Testis (tissue), 2 donors: ENCODE measurements at regions not wholly inside any gene's neighbourhood (a gene's known extent, or its start where the extent isn't known, plus 50 kb on each side); places are given as distances from the start of the nearest gene placed in this dataset.

Experiments used
- POLR2A ChIP-seq: fragments of 450-650 bp; IDR thresholded peaks from one replicate; pipeline ENCODE4 v1.6.1; 2017; ENCODE audit warnings: antibody characterized with exemption, mild to moderate bottlenecking, moderate library complexity
- TF ChIP-seq, protein P1 (sequence below), 3 experiments: fragments of 450-650 bp in 2 of 3; fragments of 200-600 bp in 1 of 3; sonication (generic) in 1 of 3; IDR thresholded peaks; one replicate each; pipeline ENCODE4 v1.5.1; 2016 to 2019; ENCODE audit warnings: antibody characterized with exemption in 3 of 3, mild to moderate bottlenecking in 2 of 3, moderate library complexity in 1 of 3

DNA sequence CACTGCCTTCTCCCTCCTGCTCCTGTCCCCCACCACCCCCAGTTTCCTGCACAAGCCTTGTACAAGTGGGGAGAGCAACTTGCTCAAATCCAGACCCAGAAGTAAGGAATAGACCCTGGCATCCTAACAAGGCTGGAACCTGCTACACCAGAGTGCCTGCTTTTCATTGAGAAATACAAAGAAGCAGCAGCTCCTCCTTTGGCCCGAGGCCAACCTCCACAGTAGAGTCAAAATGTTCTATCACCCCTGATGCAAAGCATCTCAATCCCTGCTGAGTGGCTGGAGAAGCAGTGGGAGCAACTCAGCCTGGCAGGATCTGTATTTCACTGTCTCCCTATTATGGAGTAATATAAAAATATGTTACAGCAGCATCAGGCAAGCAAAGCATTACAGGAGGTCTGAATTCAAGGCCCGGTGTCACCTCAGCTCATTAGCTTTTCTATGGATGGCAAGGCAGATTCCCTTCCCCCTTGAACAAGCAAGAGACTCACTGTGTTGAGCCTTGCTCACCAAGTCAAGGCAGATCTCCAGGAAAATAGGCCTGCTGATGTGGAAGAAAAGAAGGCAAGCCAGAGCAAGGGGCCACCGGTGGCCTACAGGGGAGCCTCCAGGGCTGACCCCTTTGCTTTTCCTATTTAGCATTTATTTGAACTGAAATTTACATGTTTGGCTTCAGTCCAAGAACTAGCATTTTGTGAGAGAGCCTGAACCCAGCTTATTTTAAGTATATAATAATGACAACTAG is 186.3 kb upstream of the EGLN3 start:
- TF ChIP-seq, protein P1, sequence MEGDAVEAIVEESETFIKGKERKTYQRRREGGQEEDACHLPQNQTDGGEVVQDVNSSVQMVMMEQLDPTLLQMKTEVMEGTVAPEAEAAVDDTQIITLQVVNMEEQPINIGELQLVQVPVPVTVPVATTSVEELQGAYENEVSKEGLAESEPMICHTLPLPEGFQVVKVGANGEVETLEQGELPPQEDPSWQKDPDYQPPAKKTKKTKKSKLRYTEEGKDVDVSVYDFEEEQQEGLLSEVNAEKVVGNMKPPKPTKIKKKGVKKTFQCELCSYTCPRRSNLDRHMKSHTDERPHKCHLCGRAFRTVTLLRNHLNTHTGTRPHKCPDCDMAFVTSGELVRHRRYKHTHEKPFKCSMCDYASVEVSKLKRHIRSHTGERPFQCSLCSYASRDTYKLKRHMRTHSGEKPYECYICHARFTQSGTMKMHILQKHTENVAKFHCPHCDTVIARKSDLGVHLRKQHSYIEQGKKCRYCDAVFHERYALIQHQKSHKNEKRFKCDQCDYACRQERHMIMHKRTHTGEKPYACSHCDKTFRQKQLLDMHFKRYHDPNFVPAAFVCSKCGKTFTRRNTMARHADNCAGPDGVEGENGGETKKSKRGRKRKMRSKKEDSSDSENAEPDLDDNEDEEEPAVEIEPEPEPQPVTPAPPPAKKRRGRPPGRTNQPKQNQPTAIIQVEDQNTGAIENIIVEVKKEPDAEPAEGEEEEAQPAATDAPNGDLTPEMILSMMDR (IDR thresholded peaks at IDR 0.05): no peak
- TF ChIP-seq POLR2A: no peak
